ENCODE measurements at regions not wholly inside any gene's neighbourhood (a gene's known extent, or its start where the extent isn't known, plus 50 kb on each side); places are given as distances from the start of the nearest gene placed in this dataset.
"Not testable (repeated sequence)": the region's sequence is repeated elsewhere in the genome, so short reads cannot be mapped to it uniquely, and the experiment has no call there.

DNA sequence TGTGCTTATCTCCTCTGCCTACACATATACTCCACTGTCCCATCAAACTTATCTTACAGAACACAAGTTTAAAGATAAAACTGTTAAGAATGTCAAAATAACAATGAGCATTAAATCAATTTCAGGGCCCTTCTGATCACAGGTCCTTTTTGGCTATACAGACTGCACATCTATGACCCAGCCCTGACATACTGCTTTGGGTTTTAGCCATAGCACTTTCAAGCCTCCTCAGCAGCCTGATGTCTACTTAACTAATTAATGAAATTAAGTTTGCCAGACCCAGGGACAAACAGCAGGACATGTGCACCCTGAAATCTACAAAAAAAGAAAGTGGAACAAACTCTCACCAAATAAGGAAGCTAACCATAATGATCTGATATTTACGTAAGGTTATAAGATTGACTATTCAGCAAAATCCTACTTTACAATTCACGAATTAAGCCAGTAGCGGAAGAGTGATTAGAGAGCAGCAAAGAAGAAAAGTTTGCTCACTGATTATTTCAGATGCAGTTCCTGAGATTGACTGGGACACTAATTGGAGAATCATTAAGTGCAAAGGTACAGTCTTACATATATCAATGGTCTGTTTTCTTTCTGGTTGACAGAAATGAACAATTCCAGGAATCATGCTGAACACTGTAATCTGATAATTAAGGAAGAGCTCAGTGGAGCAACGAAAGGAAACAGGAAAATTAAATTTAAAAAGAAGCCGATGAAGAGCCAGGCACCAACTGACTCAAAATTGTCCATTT lies 669.3 kb upstream of the LRRN3 start:
- DNase-seq: no peak

DNA sequence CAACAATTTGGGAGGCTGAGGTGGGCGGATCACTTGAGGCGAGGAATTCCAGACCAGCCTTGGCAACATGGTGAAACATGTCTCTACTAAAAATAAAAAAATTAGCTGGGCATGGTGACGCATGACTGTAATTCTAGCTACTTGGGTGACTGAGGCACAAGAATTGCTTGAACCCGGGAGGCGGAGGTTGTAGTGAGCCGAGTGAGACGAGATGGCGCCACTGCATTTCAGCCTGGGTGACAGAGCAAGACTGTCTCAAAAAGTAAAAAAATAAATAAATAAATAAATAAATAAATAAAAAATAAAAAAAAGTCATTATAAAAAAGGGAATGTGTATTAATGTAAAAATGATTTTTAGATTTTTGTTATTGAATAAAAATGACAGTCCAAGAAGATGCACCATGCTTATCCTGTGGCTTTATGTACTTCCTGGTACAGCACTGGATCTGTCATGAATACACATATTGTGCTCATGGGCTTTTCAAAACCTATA lies 658.8 kb upstream of the LRRN3 start:
- DNase-seq: no peak

DNA sequence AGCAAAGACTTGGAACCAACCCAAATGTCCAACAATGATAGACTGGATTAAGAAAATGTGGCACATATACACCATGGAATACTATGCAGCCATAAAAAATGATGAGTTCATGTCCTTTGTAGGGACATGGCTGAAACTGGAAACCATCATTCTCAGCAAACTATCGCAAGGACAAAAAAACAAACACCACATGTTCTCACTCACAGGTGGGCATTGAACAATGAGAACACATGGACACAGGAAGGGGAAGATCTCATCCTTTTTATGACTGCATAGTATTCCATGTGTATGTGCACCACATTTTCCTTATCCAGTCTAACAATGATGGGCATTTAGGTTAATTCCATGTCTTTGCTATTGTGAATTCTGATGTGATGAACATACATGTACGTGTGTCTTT lies 652.0 kb upstream of the LRRN3 start:
- not testable (repeated sequence) for DNase-seq

DNA sequence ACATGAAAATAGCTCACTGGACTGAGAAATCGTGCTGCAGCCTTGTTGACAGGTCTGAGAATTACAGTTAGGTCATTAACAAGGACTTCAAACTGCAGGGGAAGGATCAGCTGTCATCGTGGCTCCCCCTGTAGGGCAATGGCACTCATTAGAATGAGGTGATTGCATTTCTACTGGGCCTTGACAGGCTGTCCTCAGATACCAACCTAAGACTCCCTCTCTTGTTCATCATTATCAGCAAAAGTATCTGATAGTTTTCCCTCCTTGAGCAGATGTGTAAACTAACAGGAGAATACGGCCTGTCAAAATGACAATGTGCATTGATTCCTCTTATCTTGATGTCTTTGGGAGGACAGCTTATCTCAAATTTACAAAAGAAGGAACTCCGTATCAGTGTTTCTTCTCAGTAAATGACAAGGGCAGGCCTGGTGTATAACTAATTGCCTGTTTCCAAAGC lies 648.5 kb upstream of the LRRN3 start:
- no peak for DNase-seq

DNA sequence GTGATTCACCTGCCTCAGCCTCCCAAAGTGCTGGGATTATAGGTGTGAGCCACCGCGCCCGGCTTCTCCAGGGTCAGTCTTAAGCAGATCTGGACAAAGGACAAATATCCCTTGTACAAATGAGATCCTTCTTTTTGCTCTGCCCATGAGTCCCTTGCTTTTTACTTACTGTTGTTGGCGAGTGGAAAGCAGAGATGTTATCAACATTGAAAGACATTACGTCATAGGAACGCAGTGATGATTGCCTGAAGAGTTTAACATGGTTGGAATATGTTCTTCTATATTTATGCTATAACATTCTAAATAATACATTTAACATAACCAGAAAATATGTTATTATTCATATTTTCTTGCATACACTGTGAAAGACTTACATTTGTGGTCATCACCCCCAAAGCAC lies 644.3 kb upstream of the LRRN3 start:
- DNase-seq: no peak

DNA sequence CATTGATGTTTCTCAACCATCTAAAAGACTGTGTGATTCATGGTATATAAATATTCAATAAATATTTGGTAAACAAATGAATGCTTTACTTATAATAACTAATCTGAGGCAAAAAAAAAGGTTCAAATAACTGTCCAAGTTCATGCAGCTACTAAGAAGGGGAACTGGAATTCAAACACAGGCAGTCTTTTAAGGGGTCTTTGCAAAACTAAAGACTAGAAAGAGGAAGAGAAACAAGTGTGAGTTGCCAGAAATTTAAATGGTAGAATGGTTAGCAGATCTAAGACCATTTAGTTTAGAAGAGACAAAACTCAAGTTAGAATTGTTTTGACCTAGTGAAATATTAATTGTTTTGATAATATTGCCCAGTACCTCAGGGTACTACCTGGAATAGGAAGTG lies 642.0 kb upstream of the LRRN3 start:
- no peak for DNase-seq

DNA sequence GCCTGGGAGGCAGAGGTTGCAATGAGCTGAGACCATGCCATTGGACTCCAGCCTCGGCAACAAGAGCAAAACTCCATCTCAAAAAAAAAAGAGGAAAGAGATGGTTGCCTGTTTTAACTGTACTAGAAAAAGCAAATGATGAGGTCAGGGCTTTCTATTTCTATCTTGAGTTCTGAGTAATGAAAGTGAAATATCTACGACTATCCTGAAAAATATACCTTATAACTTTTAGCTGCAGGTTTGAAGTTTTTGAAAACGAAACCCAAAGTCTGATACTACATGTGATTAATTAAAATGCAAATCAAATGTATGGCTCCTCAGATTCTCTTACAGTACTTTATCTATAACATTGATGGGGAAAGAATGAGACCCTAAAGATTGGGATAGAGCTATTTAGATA lies 636.2 kb upstream of the LRRN3 start:
- DNase-seq: no peak

DNA sequence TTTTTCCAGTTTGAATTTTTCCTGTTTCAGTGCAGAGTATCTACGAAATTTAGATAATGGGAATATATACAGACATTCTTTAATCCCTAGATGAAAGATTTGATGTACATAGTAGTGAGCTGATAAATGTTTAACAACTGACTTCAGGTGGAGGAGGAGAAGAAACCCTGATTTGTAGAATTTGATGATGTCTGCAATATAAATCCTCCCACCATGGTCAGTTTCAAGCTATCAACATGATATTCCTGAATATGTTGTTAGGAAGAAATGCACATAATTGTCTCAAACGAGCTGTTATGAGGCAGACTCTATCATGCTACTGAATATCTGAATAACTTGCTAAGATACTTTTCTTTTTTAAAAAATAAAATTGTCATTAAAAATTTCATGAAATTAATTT lies 629.3 kb upstream of the LRRN3 start:
- DNase-seq: no peak

DNA sequence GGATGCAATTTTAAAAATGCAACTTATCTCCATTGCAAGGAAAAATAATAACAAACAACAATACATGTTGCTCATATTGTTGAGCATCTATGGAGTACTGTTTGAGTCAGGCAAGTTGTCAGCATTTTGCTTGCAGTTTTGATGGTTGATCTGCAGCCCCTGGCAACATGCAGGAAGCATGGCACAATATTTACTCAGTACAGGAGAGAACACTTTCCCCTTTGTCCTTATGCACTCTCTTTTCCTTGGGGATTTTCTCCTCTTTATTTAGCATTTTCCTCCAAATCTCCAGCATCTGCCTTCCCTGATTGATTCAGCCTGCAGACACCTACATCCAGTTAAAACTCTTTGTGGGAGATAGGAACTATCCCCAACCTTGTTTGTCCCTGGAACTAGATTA lies 620.5 kb upstream of the LRRN3 start:
- no peak for DNase-seq

DNA sequence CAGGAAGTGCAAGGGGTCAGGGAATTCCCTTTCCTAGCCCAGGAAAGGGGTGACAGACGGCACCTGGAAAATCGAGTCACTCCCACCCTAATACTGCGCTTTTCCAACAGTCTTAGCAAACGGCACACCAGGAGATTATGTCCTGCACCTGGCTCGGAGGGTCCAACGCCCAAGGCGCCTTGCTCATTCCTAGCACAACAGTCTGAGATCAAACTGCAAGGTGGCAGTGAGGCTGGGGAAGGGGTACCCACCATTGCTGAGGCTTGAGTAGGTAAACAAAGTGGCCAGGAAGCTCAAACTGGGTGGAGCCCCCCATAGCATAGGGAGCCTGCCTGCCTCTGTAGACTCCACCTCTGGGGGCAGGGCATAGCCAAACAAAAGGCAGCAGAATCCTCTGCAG lies 618.5 kb upstream of the LRRN3 start:
- not testable (repeated sequence) for DNase-seq

DNA sequence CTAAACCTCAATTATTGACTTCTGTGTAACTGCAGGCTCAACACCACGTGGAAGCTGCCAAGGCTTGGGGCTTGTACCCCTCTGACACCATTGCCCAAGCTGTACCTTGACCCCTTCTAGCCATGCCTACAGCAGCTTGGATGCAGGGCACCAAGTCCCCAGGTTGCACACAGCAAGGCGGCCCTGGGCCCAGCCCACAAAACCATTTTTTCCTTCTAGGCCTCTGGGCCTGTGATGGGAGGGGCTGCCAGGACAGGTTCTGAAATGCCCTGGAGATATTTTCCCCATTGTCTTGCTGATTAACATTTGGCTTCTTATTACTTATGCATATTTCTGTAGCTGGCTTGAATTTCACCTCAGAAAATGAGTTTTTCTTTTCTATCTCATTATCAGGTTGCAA lies 610.0 kb upstream of the LRRN3 start:
- no peak for DNase-seq

DNA sequence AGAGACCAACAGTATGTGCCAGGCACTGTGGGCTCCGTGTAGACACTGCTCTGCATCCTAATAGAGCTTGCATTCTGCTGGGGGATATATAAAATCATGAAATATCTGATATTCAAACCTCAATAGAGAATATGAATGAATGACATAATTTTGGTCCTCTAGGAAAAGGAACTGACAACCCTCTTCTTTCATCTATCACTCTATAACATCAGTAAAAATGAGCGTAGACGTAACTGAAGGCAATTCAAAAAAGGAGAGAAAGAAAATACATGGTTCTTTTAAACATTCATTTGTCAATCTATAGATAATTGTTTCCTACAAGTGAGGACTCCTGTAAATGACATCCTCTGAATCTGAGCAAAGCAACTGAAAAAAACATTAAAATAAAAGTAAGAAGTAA lies 607.4 kb upstream of the LRRN3 start:
- DNase-seq: no peak

DNA sequence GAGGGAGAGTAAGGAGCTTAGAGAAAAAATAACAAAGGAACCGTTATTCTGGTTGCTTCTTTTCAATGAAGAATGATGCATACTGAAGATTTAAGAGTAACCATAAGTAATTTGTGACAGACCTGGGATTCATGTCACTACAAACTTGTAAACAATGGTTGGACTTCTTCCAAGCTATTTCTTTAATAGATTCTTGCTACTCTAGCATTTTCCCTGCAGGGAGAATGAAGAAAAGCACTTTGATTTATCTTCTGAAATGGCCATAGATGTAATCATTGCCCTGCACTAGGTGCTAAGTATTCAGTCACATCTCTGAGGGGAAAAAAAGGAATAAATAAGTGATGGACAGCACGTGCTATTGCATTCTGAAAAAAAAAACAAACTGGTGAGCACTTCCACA lies 606.6 kb upstream of the LRRN3 start:
- DNase-seq: peak; percentile 4

DNA sequence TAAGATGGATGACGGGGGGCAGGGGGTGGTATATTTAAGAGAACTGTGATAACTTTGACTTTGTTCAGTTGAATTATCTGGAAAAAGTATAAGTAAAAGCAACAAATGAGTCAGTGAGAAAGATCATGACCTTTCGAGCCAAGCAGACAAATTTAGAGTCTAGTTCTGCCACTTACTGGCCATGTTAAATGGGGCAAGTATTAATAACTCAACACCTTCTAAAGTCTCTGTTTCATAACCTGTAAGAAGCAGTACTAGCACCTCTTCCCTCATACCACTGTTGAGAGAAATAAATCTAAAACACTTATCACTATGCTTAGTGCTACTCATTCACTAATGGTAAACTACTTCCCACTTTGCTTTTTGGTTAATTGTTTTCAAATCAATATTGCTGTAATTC lies 604.4 kb upstream of the LRRN3 start:
- no peak for DNase-seq

DNA sequence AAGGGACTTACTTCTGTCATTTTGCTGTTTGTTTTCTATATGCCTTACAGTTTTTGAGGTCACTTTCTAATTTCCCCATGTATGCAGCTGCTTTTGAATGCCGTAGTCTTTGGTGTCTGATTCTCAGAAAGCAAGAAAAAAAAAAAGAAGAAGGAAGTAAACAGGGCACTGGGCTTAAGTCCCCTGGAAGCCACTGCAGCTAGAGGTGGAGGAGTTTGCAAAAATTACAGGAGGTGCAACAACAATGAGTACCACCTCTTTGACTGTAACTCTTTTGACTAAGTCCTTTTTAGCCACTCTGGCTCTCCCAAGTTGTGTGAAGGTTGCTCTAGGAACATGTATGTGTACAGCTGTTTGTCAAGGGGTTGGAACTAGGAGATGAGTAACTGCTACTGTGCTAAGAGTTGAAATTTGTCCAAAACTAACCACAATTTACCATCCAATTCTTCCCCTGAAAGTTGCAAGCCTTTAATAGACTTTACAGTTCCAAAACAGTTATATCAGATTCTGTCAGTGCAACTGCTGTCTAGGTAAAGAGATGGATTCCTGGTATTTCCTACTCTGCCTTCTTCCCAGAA lies 588.0 kb upstream of the LRRN3 start:
- DNase-seq: no peak

DNA sequence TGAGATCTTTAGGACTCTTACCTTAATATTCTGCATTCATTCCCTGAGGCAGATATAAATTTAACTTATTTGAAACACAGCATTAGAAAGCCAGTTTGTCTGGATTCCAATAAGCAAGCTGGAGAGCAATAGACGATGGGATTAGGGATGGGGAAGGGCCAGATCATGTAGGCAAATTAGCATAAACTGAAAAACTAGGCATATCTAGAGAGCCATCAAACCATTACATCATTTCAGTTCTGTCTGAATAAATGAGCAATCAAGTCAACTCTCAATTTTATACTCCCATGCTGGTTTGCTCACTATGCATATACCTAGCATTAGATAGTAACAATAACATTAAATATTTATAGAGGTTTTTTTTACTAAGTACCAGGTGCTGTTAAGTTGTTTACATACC lies 583.6 kb upstream of the LRRN3 start:
- DNase-seq: no peak

DNA sequence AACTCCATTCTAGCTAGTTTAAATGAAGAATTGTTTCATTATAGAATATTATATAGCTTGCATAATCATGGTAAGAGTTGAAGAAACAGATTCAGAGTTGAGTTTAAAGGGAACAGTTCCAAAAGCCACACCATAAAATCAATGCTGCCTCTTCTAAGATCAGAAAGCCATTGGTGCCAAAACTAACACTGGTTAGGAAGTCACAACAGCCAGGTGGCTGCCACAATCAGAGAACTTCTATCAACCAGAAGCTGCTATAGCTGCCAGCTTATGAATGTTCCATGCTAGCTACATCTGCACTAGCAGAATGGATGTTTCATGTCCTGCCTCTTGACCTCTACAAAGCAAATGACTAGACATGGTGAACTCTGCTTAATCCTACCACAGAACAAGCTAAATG lies 583.1 kb upstream of the LRRN3 start:
- DNase-seq: no peak

DNA sequence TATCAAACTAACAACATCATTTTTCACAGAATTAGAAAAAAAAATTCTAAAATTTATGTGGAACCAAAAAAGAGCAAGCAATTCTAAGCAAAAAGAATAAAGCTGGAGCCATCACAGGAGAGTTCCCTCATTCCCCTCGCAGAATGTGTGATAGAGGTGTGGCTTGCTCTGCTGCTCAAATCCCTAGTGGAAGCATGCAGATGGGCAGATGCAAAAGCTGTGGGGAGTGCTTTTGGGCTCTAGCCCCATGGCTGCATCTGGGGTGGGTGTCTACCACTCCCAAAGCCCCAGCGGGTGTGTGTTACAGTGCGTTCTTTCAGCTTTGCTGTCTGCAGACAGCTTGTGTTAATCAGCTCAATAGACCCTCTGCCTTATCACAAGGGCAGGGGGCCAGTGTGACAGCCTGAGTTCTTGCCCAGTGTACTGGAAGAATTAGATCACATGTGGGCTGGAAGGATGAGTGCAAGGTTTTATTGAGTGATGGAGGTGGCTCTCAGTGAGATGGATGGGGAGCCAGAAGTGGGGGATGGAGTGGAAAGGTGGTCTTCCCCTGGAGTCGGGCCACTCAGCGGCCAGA lies 575.9 kb upstream of the LRRN3 start:
- not testable (repeated sequence) for DNase-seq

DNA sequence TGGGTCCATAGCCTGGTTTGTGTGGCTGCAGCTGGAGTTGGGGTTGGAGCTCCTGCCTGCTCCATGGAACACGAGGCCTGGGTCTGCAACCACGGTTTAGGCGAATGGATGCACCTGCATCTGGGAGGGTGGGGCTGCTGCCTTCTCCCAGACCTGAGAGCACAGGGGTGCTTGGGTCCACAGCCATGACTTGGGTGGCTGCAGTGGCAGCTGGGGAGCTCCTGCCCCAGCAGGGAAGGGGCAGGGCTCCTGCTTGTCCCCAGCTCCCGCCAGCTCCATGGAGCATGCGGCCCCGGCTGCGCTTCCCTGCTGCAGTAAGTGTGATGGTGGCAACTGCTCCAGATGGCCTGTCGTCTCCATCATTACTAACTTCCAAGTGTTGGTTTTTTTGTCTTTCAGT lies 571.1 kb upstream of the LRRN3 start:
- DNase-seq: no peak

DNA sequence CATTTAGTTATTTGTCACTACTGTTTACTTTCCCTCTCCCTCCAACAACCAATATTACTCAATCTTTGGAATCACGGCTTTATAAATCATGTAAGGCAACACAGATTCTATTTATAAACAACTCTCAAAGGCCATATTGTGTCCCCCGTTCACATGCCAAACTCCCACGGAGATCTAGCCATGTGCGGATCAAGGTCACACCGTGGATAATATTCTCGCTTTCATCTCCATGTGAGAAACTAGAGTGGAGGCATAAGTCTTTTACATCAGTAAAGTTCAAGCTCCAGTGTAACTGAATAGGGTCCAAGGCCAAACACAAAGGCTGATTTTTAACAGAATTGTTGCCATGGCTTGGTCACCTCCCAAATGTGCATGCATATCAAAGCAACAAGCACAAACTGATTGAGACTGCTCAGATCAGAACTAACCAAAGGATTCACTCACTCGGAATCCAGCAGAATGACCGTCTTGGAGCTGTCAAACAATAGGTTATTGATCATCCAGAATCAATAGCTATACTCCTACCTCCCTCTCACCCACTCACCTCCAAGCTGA lies 569.5 kb upstream of the LRRN3 start:
- DNase-seq: no peak

DNA sequence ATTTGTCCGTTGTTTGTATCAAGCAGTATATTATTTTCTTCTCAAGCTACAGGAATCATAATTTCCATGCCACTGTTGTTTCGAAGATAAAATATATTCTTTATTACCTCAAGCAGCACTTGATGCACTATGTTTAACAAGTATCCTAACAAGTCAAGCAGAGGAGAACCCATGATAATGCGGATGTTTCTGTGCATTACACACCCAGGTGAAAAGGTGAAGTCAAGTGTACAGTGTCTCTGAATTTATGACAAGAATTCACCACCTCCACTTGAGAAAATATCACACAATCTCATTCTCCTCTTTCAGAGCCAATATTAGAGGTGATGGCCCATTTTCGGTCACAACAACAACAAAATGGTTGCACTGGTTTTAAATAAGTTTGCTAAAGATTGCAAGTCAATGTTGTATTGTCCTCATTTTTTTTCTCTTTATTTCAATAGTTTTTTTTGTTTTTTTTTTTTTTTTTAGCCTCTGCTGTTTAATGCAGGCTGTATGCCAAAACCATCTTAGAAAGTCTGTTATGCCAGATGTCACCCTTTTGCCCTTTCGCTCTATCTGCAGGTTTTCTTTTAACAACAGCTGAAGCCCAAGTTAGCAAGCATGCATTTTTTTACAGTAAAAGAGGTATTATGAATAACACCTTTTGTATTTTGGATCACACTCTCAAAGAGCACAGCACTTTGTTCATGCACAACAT lies 568.7 kb upstream of the LRRN3 start:
- peak; percentile 93 for DNase-seq

DNA sequence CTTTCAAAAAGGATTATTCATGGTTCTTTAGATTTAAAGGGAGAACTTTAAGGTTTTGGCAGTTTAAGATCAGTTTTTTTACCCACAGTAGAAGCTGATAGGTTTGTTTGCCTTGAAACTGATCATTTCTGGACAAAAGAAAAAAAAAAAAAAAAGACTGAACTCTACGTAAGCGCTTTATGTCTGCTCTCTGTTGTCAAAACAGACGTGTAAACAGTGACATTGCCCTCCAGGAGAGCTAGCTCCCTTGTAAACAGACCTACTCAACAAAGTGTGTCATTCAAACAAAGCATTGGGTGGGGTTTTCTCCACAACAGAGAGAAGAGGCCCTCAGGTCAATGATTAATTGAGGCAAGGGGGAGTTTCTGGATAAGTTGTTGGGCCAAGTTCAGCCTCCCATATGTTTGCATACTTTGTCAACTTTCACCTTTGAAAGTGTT lies 568.1 kb upstream of the LRRN3 start:
- DNase-seq: peak; percentile 74

DNA sequence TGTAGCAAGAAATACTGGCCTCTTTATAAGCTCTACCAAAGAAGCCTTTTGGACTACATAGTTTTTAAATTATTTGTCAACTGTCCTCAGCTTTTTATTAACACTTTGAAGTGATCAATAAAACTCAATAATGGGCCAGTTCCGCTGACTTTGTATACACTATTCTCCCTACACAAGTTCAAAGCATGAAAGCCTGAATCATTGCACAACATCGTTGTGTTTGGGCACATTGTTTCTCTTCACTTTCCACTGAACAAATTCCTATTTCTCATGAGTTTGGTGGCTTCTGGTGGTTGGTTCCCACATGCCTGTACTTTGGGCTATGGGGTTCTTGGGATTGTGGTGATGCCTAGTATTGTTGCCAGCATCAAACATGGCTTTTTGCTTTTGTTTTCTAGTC lies 561.8 kb upstream of the LRRN3 start:
- no peak for DNase-seq
